H9 (cell line): ENCODE measurements at regions not wholly inside any gene's neighbourhood (a gene's known extent, or its start where the extent isn't known, plus 50 kb on each side); places are given as distances from the start of the nearest gene placed in this dataset.

Experiments used
- DNase-seq: peaks from one replicate; pipeline ENCODE4 v3.0.0-alpha.2; 2017
- H2AFZ ChIP-seq: one replicate; pipeline ENCODE4 v1.6.1; 2013; ENCODE audit warnings: mild to moderate bottlenecking, low read length, control low read depth, moderate library complexity
- H2AK5ac ChIP-seq: 2 replicates; pipeline ENCODE4 v1.6.1; 2013; ENCODE audit warnings: low read length, control low read depth, mixed read lengths; ENCODE audit not compliant: insufficient read length
- H2BK120ac ChIP-seq: one replicate; pipeline ENCODE4 v1.6.1; 2013; ENCODE audit warnings: low read depth, mild to moderate bottlenecking, low read length, control low read depth, inconsistent platforms; ENCODE audit not compliant: poor library complexity, severe bottlenecking
- H2BK12ac ChIP-seq: 2 replicates; pipeline ENCODE4 v1.6.1; 2013; ENCODE audit warnings: low read length, control low read depth, mixed read lengths, low read depth; ENCODE audit not compliant: insufficient read length
- H2BK15ac ChIP-seq: 2 replicates; pipeline ENCODE4 v1.6.1; 2013; ENCODE audit warnings: low read depth, low read length, control low read depth
- H2BK20ac ChIP-seq: one replicate; pipeline ENCODE4 v1.6.1; 2013; ENCODE audit warnings: low read depth, mild to moderate bottlenecking, low read length, control low read depth, inconsistent platforms; ENCODE audit not compliant: poor library complexity, severe bottlenecking
- H2BK5ac ChIP-seq: 2 replicates; pipeline ENCODE4 v1.6.1; 2013; ENCODE audit warnings: low read length, control low read depth, mixed read lengths; ENCODE audit not compliant: insufficient read length
- H3K14ac ChIP-seq: 2 replicates; pipeline ENCODE4 v1.6.1; 2013; ENCODE audit warnings: low read length, control low read depth; ENCODE audit not compliant: insufficient read depth
- H3K18ac ChIP-seq: 2 replicates; pipeline ENCODE4 v1.6.1; 2013; ENCODE audit warnings: low read depth, mild to moderate bottlenecking, mixed read lengths, low read length, control low read depth; ENCODE audit not compliant: insufficient read length
- H3K23ac ChIP-seq: 2 replicates; pipeline ENCODE4 v1.6.1; 2013; ENCODE audit warnings: low read length, control low read depth, mixed read lengths, low read depth; ENCODE audit not compliant: insufficient read length
- H3K23me2 ChIP-seq: 2 replicates; pipeline ENCODE4 v1.6.1; 2013; ENCODE audit warnings: low read depth, mild to moderate bottlenecking, mixed read lengths, low read length, control low read depth; ENCODE audit not compliant: insufficient read length, poor library complexity, severe bottlenecking
- H3K27ac ChIP-seq: 2 replicates; pipeline ENCODE4 v1.5.1; 2013; ENCODE audit warnings: low read length, control low read depth, mixed read lengths, low read depth; ENCODE audit not compliant: insufficient read length
- H3K27me3 ChIP-seq: 2 replicates; pipeline ENCODE4 v1.6.1; 2013; ENCODE audit warnings: low read length, control low read depth, inconsistent platforms; ENCODE audit not compliant: insufficient read depth
- H3K4ac ChIP-seq: 2 replicates; pipeline ENCODE4 v1.6.1; 2013; ENCODE audit warnings: low read depth, mild to moderate bottlenecking, control low read depth, inconsistent platforms, low read length, moderate library complexity
- H3K4me1 ChIP-seq: 2 replicates; pipeline ENCODE4 v1.6.1; 2013; ENCODE audit warnings: low read length, control low read depth, inconsistent platforms; ENCODE audit not compliant: insufficient read depth
- H3K4me2 ChIP-seq: 2 replicates; pipeline ENCODE4 v1.6.1; 2013; ENCODE audit warnings: low read length, control low read depth, mixed read lengths; ENCODE audit not compliant: insufficient read length, insufficient read depth
- H3K56ac ChIP-seq: 2 replicates; pipeline ENCODE4 v1.6.1; 2013; ENCODE audit warnings: low read depth, mild to moderate bottlenecking, mixed read lengths, low read length, control low read depth; ENCODE audit not compliant: insufficient read length
- H3K79me1 ChIP-seq: 2 replicates; pipeline ENCODE4 v1.6.1; 2013; ENCODE audit warnings: low read depth, mild to moderate bottlenecking, moderate library complexity, low read length, control low read depth, inconsistent platforms; ENCODE audit not compliant: insufficient read depth, poor library complexity, severe bottlenecking
- H3K79me2 ChIP-seq: 2 replicates; pipeline ENCODE4 v1.6.1; 2013; ENCODE audit warnings: low read length, control low read depth, inconsistent platforms; ENCODE audit not compliant: insufficient read depth
- H3K9ac ChIP-seq: 2 replicates; pipeline ENCODE4 v1.6.1; 2013; ENCODE audit warnings: low read length, control low read depth, mixed read lengths; ENCODE audit not compliant: insufficient read length; ENCODE audit errors: extremely low read depth
- H3K9me3 ChIP-seq: one replicate; pipeline ENCODE4 v1.6.1; 2013; ENCODE audit warnings: low read depth, low read length, inconsistent platforms; ENCODE audit not compliant: control insufficient read depth
- H3T11ph ChIP-seq: one replicate; pipeline ENCODE4 v1.6.1; 2013; ENCODE audit warnings: mild to moderate bottlenecking, low read length, control low read depth, inconsistent platforms
- H4K20me1 ChIP-seq: one replicate; pipeline ENCODE4 v1.6.1; 2013; ENCODE audit not compliant: control insufficient read depth, insufficient read length, insufficient read depth
- H4K5ac ChIP-seq: 2 replicates; pipeline ENCODE4 v1.6.1; 2013; ENCODE audit warnings: low read depth, mild to moderate bottlenecking, mixed read lengths, low read length, control low read depth; ENCODE audit not compliant: insufficient read length
- H4K8ac ChIP-seq: replicated peaks from 2 replicates; pipeline ENCODE4 v1.6.1; 2013; ENCODE audit warnings: low read length, control low read depth, mixed read lengths, low read depth; ENCODE audit not compliant: insufficient read length
- H4K91ac ChIP-seq: 2 replicates; pipeline ENCODE4 v1.6.1; 2013; ENCODE audit warnings: low read depth, mild to moderate bottlenecking, moderate library complexity, mixed read lengths, low read length, control low read depth; ENCODE audit not compliant: insufficient read length
- H3K27ac Mint-ChIP-seq, 3 experiments: 2 replicates in 2 of 3; 3 replicates in 1 of 3; pipeline ENCODE4 v1.8.0; 2020 to 2021; ENCODE audit warnings: mixed read lengths in 3 of 3, mild to moderate bottlenecking in 1 of 3, moderate library complexity in 1 of 3
- H3K27me3 Mint-ChIP-seq: 2 replicates; pipeline ENCODE4 v1.8.0; 2021; ENCODE audit warnings: low read depth, mild to moderate bottlenecking, moderate library complexity, mixed read lengths
- H3K36me3 Mint-ChIP-seq, 3 experiments: 2 replicates in 2 of 3; 3 replicates in 1 of 3; pipeline ENCODE4 v1.8.0; 2020 to 2021; ENCODE audit warnings: low read depth in 3 of 3, mixed read lengths in 3 of 3; ENCODE audit not compliant: insufficient read depth in 1 of 3
- H3K4me1 Mint-ChIP-seq, 2 experiments: 2 replicates each; pipeline ENCODE4 v1.8.0; 2020; ENCODE audit warnings: mixed read lengths in 2 of 2
- H3K4me3 Mint-ChIP-seq, 2 experiments: 2 replicates in 1 of 2; 3 replicates in 1 of 2; pipeline ENCODE4 v1.8.0; 2020 to 2021; ENCODE audit warnings: mild to moderate bottlenecking in 2 of 2, mixed read lengths in 2 of 2, moderate library complexity in 1 of 2
- H3K9me3 Mint-ChIP-seq, 2 experiments: 2 replicates in 1 of 2; 3 replicates in 1 of 2; pipeline ENCODE4 v1.8.0; 2020; ENCODE audit warnings: mild to moderate bottlenecking in 2 of 2, mixed read lengths in 2 of 2, moderate library complexity in 1 of 2
- WGBS: extraction: QIAGEN DNeasy Blood & Tissue Kit; methylation state at CpG from one replicate; pipeline ENCODE4 v1.1.7; 2013; ENCODE audit warnings: missing lambda C conversion rate, low lambda C conversion rate, mixed read lengths; ENCODE audit not compliant: insufficient read length; ENCODE audit errors: extremely low coverage; 5-methylcytosine and 5-hydroxymethylcytosine counted together
- TF ChIP-seq, protein P1 (sequence below): fragments of 200-600 bp; sonication (generic); conservative IDR thresholded peaks from 3 replicates; pipeline ENCODE4 v1.8.0; 2021; ENCODE audit warnings: antibody characterized with exemption, mild to moderate bottlenecking

- Mint-ChIP-seq H3K9me3 (peaks cover 11 to 16% of the 10 kb centered on the region in 2 experiments; a peak in 4 of 5 replicates), H3K27me3 (no peaks in the 10 kb centered on the region; the same call in 1 of the 2 replicates), H3K36me3 (peaks cover 0 to 12% (median 0%) of the 10 kb centered on the region in 3 experiments; a peak in 3 of 7 replicates), H3K4me1 (no peaks in the 10 kb centered on the region), H3K4me3 (no peak overlapping the region), H3K27ac (no peak overlapping the region)
- no peak for DNase-seq
- Histone ChIP-seq H3K9me3 (no peaks in the 10 kb centered on the region), H4K8ac (no peak overlapping the region), H2BK12ac (no peak overlapping the region), H3K9ac (no peak overlapping the region), H2BK20ac (no peak overlapping the region), H3K14ac (no peak overlapping the region), H3K79me2 (no peaks in the 10 kb centered on the region), H3K56ac (no peak overlapping the region), H3K18ac (no peak overlapping the region), H3T11ph (no peak overlapping the region), H2BK5ac (no peak overlapping the region), H2BK15ac (no peak overlapping the region), H4K5ac (no peak overlapping the region), H3K4me2 (no peak overlapping the region), H4K91ac (no peak overlapping the region), H3K4me1 (no peaks in the 10 kb centered on the region), H3K23me2 (no peaks in the 10 kb centered on the region), H2AFZ (no peak overlapping the region), H3K23ac (no peak overlapping the region), H3K4ac (no peak overlapping the region), H3K27me3 (no peaks in the 10 kb centered on the region), H2AK5ac (no peak overlapping the region), H3K27ac (no peak overlapping the region), H4K20me1 (no peaks in the 10 kb centered on the region), H2BK120ac (no peak overlapping the region), H3K79me1 (no peaks in the 10 kb centered on the region)
- no CpG with 5 or more reads among the region's 1 CpG for WGBS
- TF ChIP-seq, protein P1, sequence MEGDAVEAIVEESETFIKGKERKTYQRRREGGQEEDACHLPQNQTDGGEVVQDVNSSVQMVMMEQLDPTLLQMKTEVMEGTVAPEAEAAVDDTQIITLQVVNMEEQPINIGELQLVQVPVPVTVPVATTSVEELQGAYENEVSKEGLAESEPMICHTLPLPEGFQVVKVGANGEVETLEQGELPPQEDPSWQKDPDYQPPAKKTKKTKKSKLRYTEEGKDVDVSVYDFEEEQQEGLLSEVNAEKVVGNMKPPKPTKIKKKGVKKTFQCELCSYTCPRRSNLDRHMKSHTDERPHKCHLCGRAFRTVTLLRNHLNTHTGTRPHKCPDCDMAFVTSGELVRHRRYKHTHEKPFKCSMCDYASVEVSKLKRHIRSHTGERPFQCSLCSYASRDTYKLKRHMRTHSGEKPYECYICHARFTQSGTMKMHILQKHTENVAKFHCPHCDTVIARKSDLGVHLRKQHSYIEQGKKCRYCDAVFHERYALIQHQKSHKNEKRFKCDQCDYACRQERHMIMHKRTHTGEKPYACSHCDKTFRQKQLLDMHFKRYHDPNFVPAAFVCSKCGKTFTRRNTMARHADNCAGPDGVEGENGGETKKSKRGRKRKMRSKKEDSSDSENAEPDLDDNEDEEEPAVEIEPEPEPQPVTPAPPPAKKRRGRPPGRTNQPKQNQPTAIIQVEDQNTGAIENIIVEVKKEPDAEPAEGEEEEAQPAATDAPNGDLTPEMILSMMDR, result no peak
Measured at GRCh38 chr1:71324671-71325267, 243.9 kb upstream of the ZRANB2 start.
